Liver (tissue), 8 donors: ENCODE measurements at regions not wholly inside any gene's neighbourhood (a gene's known extent, or its start where the extent isn't known, plus 50 kb on each side); places are given as distances from the start of the nearest gene placed in this dataset.

Experiments used
- DNase-seq: peaks from one replicate; pipeline ENCODE4 v3.0.0-alpha.2; 2017; ENCODE audit warnings: low spot score
- H3K27ac ChIP-seq, 2 donors: one replicate each; pipeline ENCODE4 v1.7.0; 2013; ENCODE audit warnings: inconsistent platforms in 2 of 2, low read length in 2 of 2, control low read depth in 1 of 2, low read depth in 1 of 2, mild to moderate bottlenecking in 1 of 2
- H3K27me3 ChIP-seq, 4 donors: one replicate each; pipeline versions ENCODE4 v1.6.1 to v1.7.0; 2013; ENCODE audit warnings: low read length in 3 of 4, inconsistent platforms in 1 of 4, mild to moderate bottlenecking in 1 of 4, moderate library complexity in 1 of 4; ENCODE audit not compliant: control insufficient read depth in 4 of 4, insufficient read depth in 4 of 4
- H3K36me3 ChIP-seq, 4 donors: one replicate each; pipeline versions ENCODE4 v1.6.1 to v1.7.0; 2013; ENCODE audit warnings: low read length in 3 of 4, mild to moderate bottlenecking in 3 of 4, low read depth in 1 of 4, moderate library complexity in 1 of 4; ENCODE audit not compliant: control insufficient read depth in 4 of 4, insufficient read depth in 3 of 4
- H3K4me1 ChIP-seq, 4 donors: one replicate each; pipeline versions ENCODE4 v1.6.1 to v1.7.0; 2013; ENCODE audit warnings: low read length in 3 of 4, mild to moderate bottlenecking in 3 of 4, moderate library complexity in 1 of 4; ENCODE audit not compliant: control insufficient read depth in 4 of 4, insufficient read depth in 4 of 4
- H3K4me3 ChIP-seq, 3 donors: one replicate each; pipeline versions ENCODE4 v1.6.1 to v1.7.0; 2013; ENCODE audit warnings: low read length in 3 of 3, control low read depth in 1 of 3, low read depth in 1 of 3, mild to moderate bottlenecking in 1 of 3
- H3K9ac ChIP-seq, 2 donors: one replicate each; pipeline ENCODE4 v1.7.0; 2013; ENCODE audit warnings: low read length in 2 of 2, mild to moderate bottlenecking in 2 of 2, moderate library complexity in 2 of 2, control low read depth in 1 of 2, low read depth in 1 of 2
- H3K9me3 ChIP-seq, 4 donors: one replicate each; pipeline versions ENCODE4 v1.6.1 to v1.7.0; 2013; ENCODE audit warnings: low read length in 3 of 4; ENCODE audit not compliant: control insufficient read depth in 4 of 4
- CTCF ChIP-seq: fragments of 150-350 bp; IDR thresholded peaks from 2 replicates; pipeline ENCODE4 v1.5.1; 2017; ENCODE audit warnings: improper control_type of control experiment, low read depth, low read length; ENCODE audit not compliant: missing input control
- EGR1 ChIP-seq, 2 donors: IDR thresholded peaks; 2 replicates each; pipeline ENCODE4 v1.6.1; 2016 to 2018; ENCODE audit warnings: antibody characterized with exemption in 2 of 2, low read depth in 2 of 2
- FOXA2 ChIP-seq: IDR thresholded peaks from 2 replicates; pipeline ENCODE4 v1.6.1; 2016; ENCODE audit warnings: antibody characterized with exemption
- GABPA ChIP-seq, 2 donors: IDR thresholded peaks in 1 of 2; conservative IDR thresholded peaks in 1 of 2; 2 replicates each; pipeline ENCODE4 v1.6.1; 2016; ENCODE audit warnings: antibody characterized with exemption in 2 of 2, mild to moderate bottlenecking in 1 of 2, moderate library complexity in 1 of 2
- HNF4A ChIP-seq, 2 donors: conservative IDR thresholded peaks; 2 replicates each; pipeline ENCODE4 v1.6.1; 2016; ENCODE audit warnings: antibody characterized with exemption in 2 of 2, mild to moderate bottlenecking in 2 of 2
- HNF4G ChIP-seq: IDR thresholded peaks from 2 replicates; pipeline ENCODE4 v1.6.1; 2016; ENCODE audit warnings: antibody characterized with exemption
- REST ChIP-seq: IDR thresholded peaks from 2 replicates; pipeline ENCODE4 v1.6.1; 2016; ENCODE audit warnings: antibody characterized with exemption, mild to moderate bottlenecking
- RXRA ChIP-seq, 2 donors: IDR thresholded peaks; 2 replicates each; pipeline ENCODE4 v1.6.1; 2017 to 2018; ENCODE audit warnings: antibody characterized with exemption in 2 of 2, mild to moderate bottlenecking in 1 of 2
- SP1 ChIP-seq: IDR thresholded peaks from 2 replicates; pipeline ENCODE4 v1.6.1; 2018; ENCODE audit warnings: antibody characterized with exemption, mild to moderate bottlenecking
- TAF1 ChIP-seq: conservative IDR thresholded peaks from 2 replicates; pipeline ENCODE4 v1.6.1; 2016; ENCODE audit warnings: antibody characterized with exemption, mild to moderate bottlenecking
- YY1 ChIP-seq: IDR thresholded peaks from 2 replicates; pipeline ENCODE4 v1.6.1; 2016; ENCODE audit warnings: antibody characterized with exemption, mild to moderate bottlenecking
- WGBS: extraction: QIAGEN DNeasy Blood & Tissue Kit; methylation state at CpG from one replicate; pipeline ENCODE4 v1.1.7; 2013; 5-methylcytosine and 5-hydroxymethylcytosine counted together
- TF ChIP-seq, protein P1 (sequence below): IDR thresholded peaks from 2 replicates; pipeline ENCODE4 v1.6.1; 2016; ENCODE audit warnings: antibody characterized with exemption
- TF ChIP-seq, protein P2 (sequence below): IDR thresholded peaks from 2 replicates; pipeline ENCODE4 v1.6.1; 2016; ENCODE audit warnings: antibody characterized with exemption
- donor health status: healthy.
- donor health status: healthy.
- donor health status: healthy.
- donor health status: healthy.
- donor health status: healthy.

DNA sequence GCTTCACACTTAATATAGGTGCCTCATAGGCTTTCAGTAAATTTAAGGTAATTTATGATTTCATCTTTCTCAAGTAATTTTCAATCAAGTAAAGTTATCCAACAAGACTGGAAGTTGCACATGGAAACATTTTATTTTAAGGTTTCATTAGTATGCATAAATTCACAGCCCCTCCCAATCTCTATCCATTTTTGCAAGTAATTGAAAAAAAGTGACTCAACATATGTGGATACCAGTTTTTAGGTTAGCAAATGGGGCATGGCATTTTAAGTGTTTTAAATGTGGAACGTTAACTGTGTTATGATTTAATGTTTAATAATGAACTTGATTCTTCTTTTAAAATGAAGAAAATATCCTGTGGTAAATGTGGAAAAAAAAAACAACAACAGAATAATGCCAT, 532.8 kb downstream of the FOXG1 start:
- Histone ChIP-seq H3K4me1 (no peaks in the 10 kb centered on the region), H3K9me3 (peaks cover 0 to 5% (median 2%) of the 10 kb centered on the region in 4 donors), H3K27ac (no peak overlapping the region), H3K4me3 (no peak overlapping the region), H3K9ac (no peak overlapping the region), H3K36me3 (no peaks in the 10 kb centered on the region), H3K27me3 (no peaks in the 10 kb centered on the region)
- no peak for DNase-seq
- whole genome bisulfite sequencing, result 60% methylated on average over 1 of the region's 1 CpG
- no peak for TF ChIP-seq YY1
- no peak for TF ChIP-seq FOXA2
- TF ChIP-seq, protein P1, sequence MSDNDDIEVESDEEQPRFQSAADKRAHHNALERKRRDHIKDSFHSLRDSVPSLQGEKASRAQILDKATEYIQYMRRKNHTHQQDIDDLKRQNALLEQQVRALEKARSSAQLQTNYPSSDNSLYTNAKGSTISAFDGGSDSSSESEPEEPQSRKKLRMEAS, result no peak
- TF ChIP-seq SP1, result no peak

GRCh38 chr14:29301571-29301970, 535.0 kb downstream of the FOXG1 start:
- no peak overlapping the region for H3K4me3 ChIP-seq
- no peaks in the 10 kb centered on the region for H3K9me3 ChIP-seq
- no peak for DNase-seq
- H3K27me3 ChIP-seq, result no peaks in the 10 kb centered on the region
- H3K4me1 ChIP-seq, result no peaks in the 10 kb centered on the region
- H3K9ac ChIP-seq, result no peak overlapping the region
- H3K36me3 ChIP-seq, result no peaks in the 10 kb centered on the region
- no peak for TF ChIP-seq YY1
- TF ChIP-seq SP1, result no peak
- H3K27ac ChIP-seq, result no peak overlapping the region

DNA sequence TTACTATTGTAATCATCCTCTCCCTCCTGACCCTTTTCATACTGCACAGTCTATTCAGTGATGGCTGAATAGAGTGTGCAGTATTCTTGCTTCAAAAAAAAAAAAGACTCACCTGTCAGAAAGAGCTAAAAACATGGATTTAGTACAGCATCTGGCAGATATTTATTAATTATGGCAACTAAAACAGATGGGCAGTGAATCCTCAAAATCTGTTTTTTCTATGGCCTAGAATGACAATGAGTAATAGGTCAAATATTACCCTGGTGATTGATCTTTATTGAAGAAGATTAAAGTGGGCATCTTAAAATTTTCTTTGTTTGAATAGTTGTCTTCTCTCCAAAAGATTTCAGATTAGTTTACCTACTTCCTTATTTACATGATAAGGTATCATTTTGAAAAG, 543.6 kb downstream of the FOXG1 start:
- Histone ChIP-seq H3K27me3 (no peaks in the 10 kb centered on the region), H3K4me3 (no peak overlapping the region), H3K27ac (no peak overlapping the region), H3K36me3 (no peaks in the 10 kb centered on the region), H3K9ac (no peak overlapping the region), H3K4me1 (no peaks in the 10 kb centered on the region), H3K9me3 (no peaks in the 10 kb centered on the region)
- DNase-seq, result no peak
- no peak for TF ChIP-seq RXRA (IDR thresholded peaks at IDR 0.05)
- TF ChIP-seq, protein P1, result no peak
- TF ChIP-seq, protein P2, sequence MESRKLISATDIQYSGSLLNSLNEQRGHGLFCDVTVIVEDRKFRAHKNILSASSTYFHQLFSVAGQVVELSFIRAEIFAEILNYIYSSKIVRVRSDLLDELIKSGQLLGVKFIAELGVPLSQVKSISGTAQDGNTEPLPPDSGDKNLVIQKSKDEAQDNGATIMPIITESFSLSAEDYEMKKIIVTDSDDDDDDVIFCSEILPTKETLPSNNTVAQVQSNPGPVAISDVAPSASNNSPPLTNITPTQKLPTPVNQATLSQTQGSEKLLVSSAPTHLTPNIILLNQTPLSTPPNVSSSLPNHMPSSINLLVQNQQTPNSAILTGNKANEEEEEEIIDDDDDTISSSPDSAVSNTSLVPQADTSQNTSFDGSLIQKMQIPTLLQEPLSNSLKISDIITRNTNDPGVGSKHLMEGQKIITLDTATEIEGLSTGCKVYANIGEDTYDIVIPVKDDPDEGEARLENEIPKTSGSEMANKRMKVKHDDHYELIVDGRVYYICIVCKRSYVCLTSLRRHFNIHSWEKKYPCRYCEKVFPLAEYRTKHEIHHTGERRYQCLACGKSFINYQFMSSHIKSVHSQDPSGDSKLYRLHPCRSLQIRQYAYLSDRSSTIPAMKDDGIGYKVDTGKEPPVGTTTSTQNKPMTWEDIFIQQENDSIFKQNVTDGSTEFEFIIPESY, result no peak
- no peak for TF ChIP-seq TAF1

DNA sequence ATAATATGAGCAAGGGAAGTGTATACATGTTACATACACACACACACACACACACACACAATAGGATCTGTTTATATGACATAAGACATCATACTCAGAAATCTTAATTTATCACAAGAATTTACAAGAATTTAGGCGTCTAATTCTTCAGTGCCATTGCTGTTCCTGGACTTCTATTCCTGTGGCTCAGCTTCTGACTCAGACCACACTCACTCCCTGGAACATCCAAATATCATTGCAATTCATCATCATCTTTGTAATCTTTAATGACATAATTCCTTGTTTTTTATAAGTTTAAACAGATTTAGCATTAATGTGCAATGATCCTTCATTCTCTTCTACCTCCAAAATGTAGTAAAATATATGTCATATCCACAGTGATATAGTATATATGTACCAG, 544.2 kb downstream of the FOXG1 start:
- WGBS, result 60% methylated on average over 1 of the region's 1 CpG
- Histone ChIP-seq H3K27ac (no peak overlapping the region), H3K4me3 (no peak overlapping the region), H3K27me3 (no peaks in the 10 kb centered on the region), H3K9ac (no peak overlapping the region), H3K4me1 (no peaks in the 10 kb centered on the region), H3K36me3 (no peaks in the 10 kb centered on the region), H3K9me3 (no peaks in the 10 kb centered on the region)
- no peak for DNase-seq
- TF ChIP-seq, protein P1, result no peak
- TF ChIP-seq HNF4A (conservative IDR thresholded peaks at IDR 0.05) (no peak), TAF1 (no peak), YY1 (no peak), HNF4G (no peak), CTCF (no peak), REST (no peak), GABPA (IDR thresholded peaks at IDR 0.05 in 1 of 2, conservative IDR thresholded peaks at IDR 0.05 in 1 of 2) (no peak), EGR1 (IDR thresholded peaks at IDR 0.05; ENCODE audit: low read depth in 2 of 2) (no peak)
- TF ChIP-seq, protein P2, result no peak
